SK-N-SH treated with all-trans-retinoic acid at 6 μM for 48 hours (cell line): ENCODE measurements at regions not wholly inside any gene's neighbourhood (a gene's known extent, or its start where the extent isn't known, plus 50 kb on each side); places are given as distances from the start of the nearest gene placed in this dataset.

Experiments used
- ARNTL ChIP-seq: fragments of 450-650 bp; formaldehyde crosslinking; IDR thresholded peaks from 2 replicates; pipeline ENCODE4 v1.5.0; 2020; ENCODE audit warnings: low read depth, mild to moderate bottlenecking, moderate library complexity, borderline replicate concordance
- BACH2 ChIP-seq: fragments of 250-450 bp; sonication (Bioruptor Pico); IDR thresholded peaks from 2 replicates; pipeline ENCODE4 v1.9.0; 2021; ENCODE audit warnings: mild to moderate bottlenecking, borderline replicate concordance
- CREB5 ChIP-seq: fragments of 250-450 bp; sonication (Bioruptor Pico); IDR thresholded peaks from 2 replicates; pipeline ENCODE4 v1.5.1; 2020; ENCODE audit warnings: low read depth, mild to moderate bottlenecking, moderate library complexity
- CSRNP3 ChIP-seq: fragments of 250-450 bp; sonication (Bioruptor Pico); IDR thresholded peaks from 2 replicates; pipeline ENCODE4 v1.5.1; 2021; ENCODE audit warnings: mild to moderate bottlenecking, moderate library complexity
- ESRRG ChIP-seq: fragments of 250-450 bp; sonication (Bioruptor Pico); IDR thresholded peaks from 2 replicates; pipeline ENCODE4 v1.6.1; 2021; ENCODE audit warnings: mild to moderate bottlenecking
- ISL1 ChIP-seq: fragments of 250-450 bp; sonication (Bioruptor Pico); IDR thresholded peaks from 2 replicates; pipeline ENCODE4 v2.1.2; 2022; ENCODE audit warnings: mild to moderate bottlenecking, moderate library complexity
- OSR1 ChIP-seq: fragments of 250-450 bp; sonication (Bioruptor Pico); IDR thresholded peaks from 2 replicates; pipeline ENCODE4 v1.8.0; 2022; ENCODE audit warnings: moderate library complexity, mild to moderate bottlenecking, inconsistent platforms
- PATZ1 ChIP-seq: fragments of 250-450 bp; sonication (Bioruptor Pico); IDR thresholded peaks from 2 replicates; pipeline ENCODE4 v1.8.0; 2020; ENCODE audit warnings: mild to moderate bottlenecking, moderate library complexity, borderline replicate concordance
- RARB ChIP-seq: fragments of 250-450 bp; sonication (Bioruptor Pico); IDR thresholded peaks from 2 replicates; pipeline ENCODE4 v1.8.0; 2021; ENCODE audit warnings: mild to moderate bottlenecking, moderate library complexity
- TOX ChIP-seq: fragments of 250-450 bp; sonication (Bioruptor Pico); IDR thresholded peaks from 2 replicates; pipeline ENCODE4 v1.8.0; 2021; ENCODE audit warnings: mild to moderate bottlenecking, moderate library complexity, borderline replicate concordance
- TSHZ2 ChIP-seq: fragments of 250-450 bp; sonication (Bioruptor Pico); IDR thresholded peaks from 2 replicates; pipeline ENCODE4 v1.5.0; 2020; ENCODE audit warnings: mild to moderate bottlenecking, moderate library complexity
- ZFP3 ChIP-seq: fragments of 250-450 bp; sonication (Bioruptor Pico); IDR thresholded peaks from 2 replicates; pipeline ENCODE4 v1.5.0; 2020; ENCODE audit warnings: mild to moderate bottlenecking, moderate library complexity
- ZFP30 ChIP-seq: fragments of 450-650 bp; formaldehyde crosslinking; IDR thresholded peaks from 2 replicates; pipeline ENCODE4 v1.5.0; 2022; ENCODE audit warnings: mild to moderate bottlenecking, moderate library complexity
- ZNF565 ChIP-seq: fragments of 450-650 bp; formaldehyde crosslinking; conservative IDR thresholded peaks from 2 replicates; pipeline ENCODE4 v1.5.0; 2020; ENCODE audit warnings: low read depth, mild to moderate bottlenecking, moderate library complexity

- TF ChIP-seq CREB5 (CRISPR knock-in tag) (no peak), PATZ1 (CRISPR knock-in tag) (no peak), ZNF565 (CRISPR knock-in tag) (no peak), CSRNP3 (no peak), OSR1 (CRISPR knock-in tag) (no peak), BACH2 (CRISPR knock-in tag) (no peak), ZFP30 (no peak), ZFP3 (CRISPR knock-in tag) (no peak), ARNTL (CRISPR knock-in tag) (no peak), TOX (CRISPR knock-in tag) (no peak), ISL1 (no peak), RARB (no peak), TSHZ2 (CRISPR knock-in tag) (no peak), ESRRG (CRISPR knock-in tag) (no peak)
Measured at GRCh38 chr2:164275659-164276058, 345.6 kb downstream of the GRB14 start.
